ENCODE measurements at regions not wholly inside any gene's neighbourhood (a gene's known extent, or its start where the extent isn't known, plus 50 kb on each side); places are given as distances from the start of the nearest gene placed in this dataset.

DNA sequence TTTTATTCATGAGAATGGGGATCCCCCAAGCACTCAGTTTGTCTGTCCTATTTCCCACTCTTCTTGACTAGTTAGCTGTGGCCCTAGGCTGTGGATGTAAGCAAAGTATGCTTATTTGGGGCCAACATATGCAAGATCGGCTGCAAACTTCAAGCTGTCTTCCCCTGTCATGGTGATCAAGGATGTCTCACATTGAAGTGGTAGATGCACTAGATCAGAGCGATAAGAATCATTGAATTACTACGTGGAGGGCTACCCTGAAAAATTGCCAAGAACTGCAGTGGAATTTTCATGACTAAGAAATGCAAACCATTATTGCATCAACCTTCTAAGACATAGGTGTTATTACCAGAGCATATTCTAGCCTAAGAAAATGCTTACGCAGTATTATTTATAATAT, 527.4 kb downstream of the RNF144A start:
- H3K27ac ChIP-seq (ENCODE audit: insufficient read depth, low read length, poor library complexity, severe bottlenecking): no peak overlapping the region
- DNase-seq: no peak

GRCh38 chr2:7448578-7449264, 531.5 kb downstream of the RNF144A start:
- Histone ChIP-seq H3K27me3 (replicated peaks; ENCODE audit: control insufficient read depth, insufficient read depth, low read length, poor library complexity, severe bottlenecking) (no peaks in the 10 kb centered on the region), H3K36me3 (ENCODE audit: control insufficient read depth, insufficient read depth, low read length) (no peaks in the 10 kb centered on the region), H3K27ac (ENCODE audit: insufficient read depth, low read length, poor library complexity, severe bottlenecking) (no peak overlapping the region), H3K4me1 (ENCODE audit: control insufficient read depth, insufficient read depth, low read length, poor library complexity, severe bottlenecking) (peaks cover 8% of the 10 kb centered on the region), H3K4me3 (ENCODE audit: insufficient read depth, low read depth, low read length, poor library complexity, severe bottlenecking) (no peak overlapping the region), H3K9me3 (ENCODE audit: control insufficient read depth, low read length) (no peaks in the 10 kb centered on the region)
- no peak for DNase-seq

More for the DNA sequence above, 527.4 kb downstream of the RNF144A start:
- Histone ChIP-seq H3K4me3 (ENCODE audit: insufficient read depth, low read depth, low read length, poor library complexity, severe bottlenecking) (no peak overlapping the region), H3K36me3 (ENCODE audit: control insufficient read depth, insufficient read depth, low read length) (no peaks in the 10 kb centered on the region), H3K9me3 (ENCODE audit: control insufficient read depth, low read length) (no peaks in the 10 kb centered on the region), H3K4me1 (ENCODE audit: control insufficient read depth, insufficient read depth, low read length, poor library complexity, severe bottlenecking) (no peaks in the 10 kb centered on the region), H3K27me3 (replicated peaks; ENCODE audit: control insufficient read depth, insufficient read depth, low read length, poor library complexity, severe bottlenecking) (no peaks in the 10 kb centered on the region)

GRCh38 chr2:7449298-7449697, 532.1 kb downstream of the RNF144A start:
- H3K27me3 ChIP-seq (replicated peaks; ENCODE audit: control insufficient read depth, insufficient read depth, low read length, poor library complexity, severe bottlenecking): no peaks in the 10 kb centered on the region
- no peak for DNase-seq
- peaks cover 11% of the 10 kb centered on the region for H3K4me1 ChIP-seq (ENCODE audit: control insufficient read depth, insufficient read depth, low read length, poor library complexity, severe bottlenecking)
- H3K36me3 ChIP-seq (ENCODE audit: control insufficient read depth, insufficient read depth, low read length): no peaks in the 10 kb centered on the region
- no peak overlapping the region for H3K27ac ChIP-seq (ENCODE audit: insufficient read depth, low read length, poor library complexity, severe bottlenecking)
- H3K9me3 ChIP-seq (ENCODE audit: control insufficient read depth, low read length): no peaks in the 10 kb centered on the region
- H3K4me3 ChIP-seq (ENCODE audit: insufficient read depth, low read depth, low read length, poor library complexity, severe bottlenecking): no peak overlapping the region

GRCh38 chr2:7450188-7450832, 533.1 kb downstream of the RNF144A start:
- Histone ChIP-seq H3K4me1 (ENCODE audit: control insufficient read depth, insufficient read depth, low read length, poor library complexity, severe bottlenecking) (peaks cover 12% of the 10 kb centered on the region), H3K27me3 (replicated peaks; ENCODE audit: control insufficient read depth, insufficient read depth, low read length, poor library complexity, severe bottlenecking) (no peaks in the 10 kb centered on the region), H3K27ac (ENCODE audit: insufficient read depth, low read length, poor library complexity, severe bottlenecking) (no peak overlapping the region), H3K4me3 (ENCODE audit: insufficient read depth, low read depth, low read length, poor library complexity, severe bottlenecking) (no peak overlapping the region), H3K36me3 (ENCODE audit: control insufficient read depth, insufficient read depth, low read length) (no peaks in the 10 kb centered on the region), H3K9me3 (ENCODE audit: control insufficient read depth, low read length) (no peaks in the 10 kb centered on the region)
- DNase-seq: no peak

GRCh38 chr2:7450833-7451190, 533.6 kb downstream of the RNF144A start:
- no peaks in the 10 kb centered on the region for H3K9me3 ChIP-seq (ENCODE audit: control insufficient read depth, low read length)
- H3K27ac ChIP-seq (ENCODE audit: insufficient read depth, low read length, poor library complexity, severe bottlenecking): peak overlapping the region; percentile 34
- no peak for DNase-seq
- H3K4me1 ChIP-seq (ENCODE audit: control insufficient read depth, insufficient read depth, low read length, poor library complexity, severe bottlenecking): peaks cover 12% of the 10 kb centered on the region
- H3K4me3 ChIP-seq (ENCODE audit: insufficient read depth, low read depth, low read length, poor library complexity, severe bottlenecking): no peak overlapping the region
- no peaks in the 10 kb centered on the region for H3K36me3 ChIP-seq (ENCODE audit: control insufficient read depth, insufficient read depth, low read length)
- no peaks in the 10 kb centered on the region for H3K27me3 ChIP-seq (replicated peaks; ENCODE audit: control insufficient read depth, insufficient read depth, low read length, poor library complexity, severe bottlenecking)

GRCh38 chr2:7452110-7452876, 535.1 kb downstream of the RNF144A start:
- H3K4me1 ChIP-seq (ENCODE audit: control insufficient read depth, insufficient read depth, low read length, poor library complexity, severe bottlenecking): peaks cover 12% of the 10 kb centered on the region
- peak overlapping the region; percentile 36 for H3K27ac ChIP-seq (ENCODE audit: insufficient read depth, low read length, poor library complexity, severe bottlenecking)
- no peak overlapping the region for H3K4me3 ChIP-seq (ENCODE audit: insufficient read depth, low read depth, low read length, poor library complexity, severe bottlenecking)
- no peaks in the 10 kb centered on the region for H3K36me3 ChIP-seq (ENCODE audit: control insufficient read depth, insufficient read depth, low read length)
- DNase-seq: no peak
- H3K27me3 ChIP-seq (replicated peaks; ENCODE audit: control insufficient read depth, insufficient read depth, low read length, poor library complexity, severe bottlenecking): no peaks in the 10 kb centered on the region
- no peaks in the 10 kb centered on the region for H3K9me3 ChIP-seq (ENCODE audit: control insufficient read depth, low read length)

GRCh38 chr2:7454592-7454991, 537.4 kb downstream of the RNF144A start:
- Histone ChIP-seq H3K9me3 (ENCODE audit: control insufficient read depth, low read length) (no peaks in the 10 kb centered on the region), H3K4me1 (ENCODE audit: control insufficient read depth, insufficient read depth, low read length, poor library complexity, severe bottlenecking) (peaks cover 12% of the 10 kb centered on the region), H3K27me3 (replicated peaks; ENCODE audit: control insufficient read depth, insufficient read depth, low read length, poor library complexity, severe bottlenecking) (no peaks in the 10 kb centered on the region), H3K27ac (ENCODE audit: insufficient read depth, low read length, poor library complexity, severe bottlenecking) (no peak overlapping the region), H3K4me3 (ENCODE audit: insufficient read depth, low read depth, low read length, poor library complexity, severe bottlenecking) (no peak overlapping the region), H3K36me3 (ENCODE audit: control insufficient read depth, insufficient read depth, low read length) (no peaks in the 10 kb centered on the region)
- no peak for DNase-seq

- H3K27me3 ChIP-seq (replicated peaks; ENCODE audit: control insufficient read depth, insufficient read depth, low read length, poor library complexity, severe bottlenecking): no peaks in the 10 kb centered on the region
- H3K9me3 ChIP-seq (ENCODE audit: control insufficient read depth, low read length): no peaks in the 10 kb centered on the region
- no peaks in the 10 kb centered on the region for H3K36me3 ChIP-seq (ENCODE audit: control insufficient read depth, insufficient read depth, low read length)
- peaks cover 12% of the 10 kb centered on the region for H3K4me1 ChIP-seq (ENCODE audit: control insufficient read depth, insufficient read depth, low read length, poor library complexity, severe bottlenecking)
- DNase-seq: no peak
- no peak overlapping the region for H3K4me3 ChIP-seq (ENCODE audit: insufficient read depth, low read depth, low read length, poor library complexity, severe bottlenecking)
- no peak overlapping the region for H3K27ac ChIP-seq (ENCODE audit: insufficient read depth, low read length, poor library complexity, severe bottlenecking)
These were observed 539.5 kb downstream of the RNF144A start for GRCh38 chr2:7456762-7457161.

GRCh38 chr2:7458066-7458465, 540.9 kb downstream of the RNF144A start:
- H3K9me3 ChIP-seq (ENCODE audit: control insufficient read depth, low read length): no peaks in the 10 kb centered on the region
- H3K4me3 ChIP-seq (ENCODE audit: insufficient read depth, low read depth, low read length, poor library complexity, severe bottlenecking): no peak overlapping the region
- H3K27me3 ChIP-seq (replicated peaks; ENCODE audit: control insufficient read depth, insufficient read depth, low read length, poor library complexity, severe bottlenecking): no peaks in the 10 kb centered on the region

More at GRCh38 chr2:7458066-7458465, 540.9 kb downstream of the RNF144A start:
- no peak for DNase-seq
- peaks cover 5% of the 10 kb centered on the region for H3K4me1 ChIP-seq (ENCODE audit: control insufficient read depth, insufficient read depth, low read length, poor library complexity, severe bottlenecking)
- H3K36me3 ChIP-seq (ENCODE audit: control insufficient read depth, insufficient read depth, low read length): no peaks in the 10 kb centered on the region
- no peak overlapping the region for H3K27ac ChIP-seq (ENCODE audit: insufficient read depth, low read length, poor library complexity, severe bottlenecking)

All from effector memory CD4-positive, alpha-beta T cell (primary cell).